H9 (cell line): ENCODE measurements at regions not wholly inside any gene's neighbourhood (a gene's known extent, or its start where the extent isn't known, plus 50 kb on each side); places are given as distances from the start of the nearest gene placed in this dataset.

Source experiments
- DNase-seq: peaks from one replicate; pipeline ENCODE4 v3.0.0-alpha.2; 2017
- H2AFZ ChIP-seq: one replicate; pipeline ENCODE4 v1.6.1; 2013; ENCODE audit warnings: mild to moderate bottlenecking, low read length, control low read depth, moderate library complexity
- H2AK5ac ChIP-seq: 2 replicates; pipeline ENCODE4 v1.6.1; 2013; ENCODE audit warnings: low read length, control low read depth, mixed read lengths; ENCODE audit not compliant: insufficient read length
- H2BK120ac ChIP-seq: one replicate; pipeline ENCODE4 v1.6.1; 2013; ENCODE audit warnings: low read depth, mild to moderate bottlenecking, low read length, control low read depth, inconsistent platforms; ENCODE audit not compliant: poor library complexity, severe bottlenecking
- H2BK12ac ChIP-seq: 2 replicates; pipeline ENCODE4 v1.6.1; 2013; ENCODE audit warnings: low read length, control low read depth, mixed read lengths, low read depth; ENCODE audit not compliant: insufficient read length
- H2BK15ac ChIP-seq: 2 replicates; pipeline ENCODE4 v1.6.1; 2013; ENCODE audit warnings: low read depth, low read length, control low read depth
- H2BK20ac ChIP-seq: one replicate; pipeline ENCODE4 v1.6.1; 2013; ENCODE audit warnings: low read depth, mild to moderate bottlenecking, low read length, control low read depth, inconsistent platforms; ENCODE audit not compliant: poor library complexity, severe bottlenecking
- H2BK5ac ChIP-seq: 2 replicates; pipeline ENCODE4 v1.6.1; 2013; ENCODE audit warnings: low read length, control low read depth, mixed read lengths; ENCODE audit not compliant: insufficient read length
- H3K14ac ChIP-seq: 2 replicates; pipeline ENCODE4 v1.6.1; 2013; ENCODE audit warnings: low read length, control low read depth; ENCODE audit not compliant: insufficient read depth
- H3K18ac ChIP-seq: 2 replicates; pipeline ENCODE4 v1.6.1; 2013; ENCODE audit warnings: low read depth, mild to moderate bottlenecking, mixed read lengths, low read length, control low read depth; ENCODE audit not compliant: insufficient read length
- H3K23ac ChIP-seq: 2 replicates; pipeline ENCODE4 v1.6.1; 2013; ENCODE audit warnings: low read length, control low read depth, mixed read lengths, low read depth; ENCODE audit not compliant: insufficient read length
- H3K23me2 ChIP-seq: 2 replicates; pipeline ENCODE4 v1.6.1; 2013; ENCODE audit warnings: low read depth, mild to moderate bottlenecking, mixed read lengths, low read length, control low read depth; ENCODE audit not compliant: insufficient read length, poor library complexity, severe bottlenecking
- H3K27ac ChIP-seq: 2 replicates; pipeline ENCODE4 v1.5.1; 2013; ENCODE audit warnings: low read length, control low read depth, mixed read lengths, low read depth; ENCODE audit not compliant: insufficient read length
- H3K27me3 ChIP-seq: 2 replicates; pipeline ENCODE4 v1.6.1; 2013; ENCODE audit warnings: low read length, control low read depth, inconsistent platforms; ENCODE audit not compliant: insufficient read depth
- H3K4ac ChIP-seq: 2 replicates; pipeline ENCODE4 v1.6.1; 2013; ENCODE audit warnings: low read depth, mild to moderate bottlenecking, control low read depth, inconsistent platforms, low read length, moderate library complexity
- H3K4me1 ChIP-seq: 2 replicates; pipeline ENCODE4 v1.6.1; 2013; ENCODE audit warnings: low read length, control low read depth, inconsistent platforms; ENCODE audit not compliant: insufficient read depth
- H3K4me2 ChIP-seq: 2 replicates; pipeline ENCODE4 v1.6.1; 2013; ENCODE audit warnings: low read length, control low read depth, mixed read lengths; ENCODE audit not compliant: insufficient read length, insufficient read depth
- H3K56ac ChIP-seq: 2 replicates; pipeline ENCODE4 v1.6.1; 2013; ENCODE audit warnings: low read depth, mild to moderate bottlenecking, mixed read lengths, low read length, control low read depth; ENCODE audit not compliant: insufficient read length
- H3K79me1 ChIP-seq: 2 replicates; pipeline ENCODE4 v1.6.1; 2013; ENCODE audit warnings: low read depth, mild to moderate bottlenecking, moderate library complexity, low read length, control low read depth, inconsistent platforms; ENCODE audit not compliant: insufficient read depth, poor library complexity, severe bottlenecking
- H3K79me2 ChIP-seq: 2 replicates; pipeline ENCODE4 v1.6.1; 2013; ENCODE audit warnings: low read length, control low read depth, inconsistent platforms; ENCODE audit not compliant: insufficient read depth
- H3K9ac ChIP-seq: 2 replicates; pipeline ENCODE4 v1.6.1; 2013; ENCODE audit warnings: low read length, control low read depth, mixed read lengths; ENCODE audit not compliant: insufficient read length; ENCODE audit errors: extremely low read depth
- H3K9me3 ChIP-seq: one replicate; pipeline ENCODE4 v1.6.1; 2013; ENCODE audit warnings: low read depth, low read length, inconsistent platforms; ENCODE audit not compliant: control insufficient read depth
- H3T11ph ChIP-seq: one replicate; pipeline ENCODE4 v1.6.1; 2013; ENCODE audit warnings: mild to moderate bottlenecking, low read length, control low read depth, inconsistent platforms
- H4K20me1 ChIP-seq: one replicate; pipeline ENCODE4 v1.6.1; 2013; ENCODE audit not compliant: control insufficient read depth, insufficient read length, insufficient read depth
- H4K5ac ChIP-seq: 2 replicates; pipeline ENCODE4 v1.6.1; 2013; ENCODE audit warnings: low read depth, mild to moderate bottlenecking, mixed read lengths, low read length, control low read depth; ENCODE audit not compliant: insufficient read length
- H4K8ac ChIP-seq: replicated peaks from 2 replicates; pipeline ENCODE4 v1.6.1; 2013; ENCODE audit warnings: low read length, control low read depth, mixed read lengths, low read depth; ENCODE audit not compliant: insufficient read length
- H4K91ac ChIP-seq: 2 replicates; pipeline ENCODE4 v1.6.1; 2013; ENCODE audit warnings: low read depth, mild to moderate bottlenecking, moderate library complexity, mixed read lengths, low read length, control low read depth; ENCODE audit not compliant: insufficient read length
- H3K27ac Mint-ChIP-seq, 3 experiments: 2 replicates in 2 of 3; 3 replicates in 1 of 3; pipeline ENCODE4 v1.8.0; 2020 to 2021; ENCODE audit warnings: mixed read lengths in 3 of 3, mild to moderate bottlenecking in 1 of 3, moderate library complexity in 1 of 3
- H3K27me3 Mint-ChIP-seq: 2 replicates; pipeline ENCODE4 v1.8.0; 2021; ENCODE audit warnings: low read depth, mild to moderate bottlenecking, moderate library complexity, mixed read lengths
- H3K36me3 Mint-ChIP-seq, 3 experiments: 2 replicates in 2 of 3; 3 replicates in 1 of 3; pipeline ENCODE4 v1.8.0; 2020 to 2021; ENCODE audit warnings: low read depth in 3 of 3, mixed read lengths in 3 of 3; ENCODE audit not compliant: insufficient read depth in 1 of 3
- H3K4me1 Mint-ChIP-seq, 2 experiments: 2 replicates each; pipeline ENCODE4 v1.8.0; 2020; ENCODE audit warnings: mixed read lengths in 2 of 2
- H3K4me3 Mint-ChIP-seq, 2 experiments: 2 replicates in 1 of 2; 3 replicates in 1 of 2; pipeline ENCODE4 v1.8.0; 2020 to 2021; ENCODE audit warnings: mild to moderate bottlenecking in 2 of 2, mixed read lengths in 2 of 2, moderate library complexity in 1 of 2
- H3K9me3 Mint-ChIP-seq, 2 experiments: 2 replicates in 1 of 2; 3 replicates in 1 of 2; pipeline ENCODE4 v1.8.0; 2020; ENCODE audit warnings: mild to moderate bottlenecking in 2 of 2, mixed read lengths in 2 of 2, moderate library complexity in 1 of 2
- CTCF ChIP-seq: fragments of 200-600 bp; sonication (generic); conservative IDR thresholded peaks from 3 replicates; pipeline ENCODE4 v1.8.0; 2021; ENCODE audit warnings: antibody characterized with exemption, mild to moderate bottlenecking
- WGBS: extraction: QIAGEN DNeasy Blood & Tissue Kit; methylation state at CpG from one replicate; pipeline ENCODE4 v1.1.7; 2013; ENCODE audit warnings: missing lambda C conversion rate, low lambda C conversion rate, mixed read lengths; ENCODE audit not compliant: insufficient read length; ENCODE audit errors: extremely low coverage; 5-methylcytosine and 5-hydroxymethylcytosine counted together

GRCh38 chr13:90552702-90553101 lies 794.8 kb upstream of the MIR17HG start:
- peaks cover 2 to 7% (median 6%) of the 10 kb centered on the region in 3 experiments; a peak in 5 of 7 replicates for H3K36me3 Mint-ChIP-seq
- H3K23ac ChIP-seq = no peak overlapping the region
- H2BK12ac ChIP-seq = no peak overlapping the region
- no peak overlapping the region for H3K4me2 ChIP-seq
- H2AFZ ChIP-seq = no peak overlapping the region
- H3K4me1 ChIP-seq = no peaks in the 10 kb centered on the region
- H3K9ac ChIP-seq = no peak overlapping the region
- WGBS = no CpG with 5 or more reads among the region's 2 CpGs
- H3K79me2 ChIP-seq = no peaks in the 10 kb centered on the region
- no peak overlapping the region for H4K8ac ChIP-seq
- no peaks in the 10 kb centered on the region; the same call in 1 of the 2 replicates for H3K27me3 Mint-ChIP-seq
- no peak overlapping the region for H2AK5ac ChIP-seq
- H2BK20ac ChIP-seq = no peak overlapping the region
- DNase-seq = no peak
- no peaks in the 10 kb centered on the region for H3K79me1 ChIP-seq
- no peak overlapping the region for H3K4ac ChIP-seq
- H3K56ac ChIP-seq = no peak overlapping the region
- H3K27ac ChIP-seq = no peak overlapping the region
- H4K20me1 ChIP-seq = no peaks in the 10 kb centered on the region
- no peak overlapping the region for H3T11ph ChIP-seq
- no peak overlapping the region for H2BK15ac ChIP-seq
- no peak for TF ChIP-seq CTCF
- no peaks in the 10 kb centered on the region for H3K23me2 ChIP-seq
- no peak overlapping the region for H2BK5ac ChIP-seq
- H3K27me3 ChIP-seq = no peaks in the 10 kb centered on the region
- no peak overlapping the region for H3K27ac Mint-ChIP-seq
- no peak overlapping the region for H3K18ac ChIP-seq
- H3K9me3 ChIP-seq = no peaks in the 10 kb centered on the region
- H3K4me3 Mint-ChIP-seq = no peak overlapping the region
- no peak overlapping the region for H2BK120ac ChIP-seq
- H3K9me3 Mint-ChIP-seq = peaks cover 7 to 10% of the 10 kb centered on the region in 2 experiments
- no peak overlapping the region for H4K5ac ChIP-seq
- H3K4me1 Mint-ChIP-seq = 0 out of 4 replicates have a peak, but pooled peaks cover 0 to 3% of the 10 kb centered on the region in 2 experiments
- no peak overlapping the region for H4K91ac ChIP-seq
- H3K14ac ChIP-seq = no peak overlapping the region
